ENCODE measurements at regions not wholly inside any gene's neighbourhood (a gene's known extent, or its start where the extent isn't known, plus 50 kb on each side); places are given as distances from the start of the nearest gene placed in this dataset.

GRCh38 chr13:30016398-30016797, 166.0 kb upstream of the UBL3 start:
- peaks cover 3% of the 10 kb centered on the region for H3K4me1 ChIP-seq
- DNase-seq (ENCODE audit: low spot score in 2 of 2): no peak
- H3K27me3 ChIP-seq: peaks cover 5% of the 10 kb centered on the region
- WGBS: 59% methylated on average over 5 of the region's 5 CpGs
- TF ChIP-seq EP300 (IDR thresholded peaks at IDR 0.05) (no peak), POLR2A (IDR thresholded peaks at IDR 0.05) (no peak), CTCF (IDR thresholded peaks at IDR 0.05) (no peak), POLR2AphosphoS5 (IDR thresholded peaks at IDR 0.05) (no peak)
- no peak overlapping the region for H3K4me3 ChIP-seq
- H3K9me3 ChIP-seq: no peaks in the 10 kb centered on the region
- no peak overlapping the region for H3K27ac ChIP-seq
- H3K36me3 ChIP-seq: no peaks in the 10 kb centered on the region

GRCh38 chr13:30009411-30009810, 159.0 kb upstream of the UBL3 start:
- Histone ChIP-seq H3K36me3 (no peaks in the 10 kb centered on the region), H3K27me3 (peaks cover 8% of the 10 kb centered on the region), H3K27ac (no peak overlapping the region), H3K9me3 (no peaks in the 10 kb centered on the region), H3K4me1 (no peaks in the 10 kb centered on the region), H3K4me3 (no peak overlapping the region)
- WGBS: 92% methylated on average over 1 of the region's 1 CpG
- no peak for DNase-seq (ENCODE audit: low spot score in 2 of 2)
- TF ChIP-seq CTCF (IDR thresholded peaks at IDR 0.05): no peak
- TF ChIP-seq POLR2AphosphoS5 (IDR thresholded peaks at IDR 0.05): no peak
- no peak for TF ChIP-seq POLR2A (IDR thresholded peaks at IDR 0.05)
- TF ChIP-seq EP300 (IDR thresholded peaks at IDR 0.05): no peak

- no peak overlapping the region for H3K4me3 ChIP-seq
- peaks cover 3% of the 10 kb centered on the region for H3K27me3 ChIP-seq
- no peak overlapping the region for H3K27ac ChIP-seq
- DNase-seq (ENCODE audit: low spot score in 2 of 2): no peak
- H3K36me3 ChIP-seq: no peaks in the 10 kb centered on the region
- WGBS: 33% methylated on average over 1 of the region's 1 CpG
- H3K4me1 ChIP-seq: no peaks in the 10 kb centered on the region
- TF ChIP-seq CTCF (IDR thresholded peaks at IDR 0.05) (no peak), POLR2A (IDR thresholded peaks at IDR 0.05) (no peak), EP300 (IDR thresholded peaks at IDR 0.05) (no peak), POLR2AphosphoS5 (IDR thresholded peaks at IDR 0.05) (no peak)
- H3K9me3 ChIP-seq: no peaks in the 10 kb centered on the region
Observed at GRCh38 chr13:30006246-30006645, 155.8 kb upstream of the UBL3 start.

- no peaks in the 10 kb centered on the region for H3K4me1 ChIP-seq
- TF ChIP-seq POLR2A (IDR thresholded peaks at IDR 0.05): no peak
- no peak for TF ChIP-seq EP300 (IDR thresholded peaks at IDR 0.05)
- no peak for TF ChIP-seq CTCF (IDR thresholded peaks at IDR 0.05)
- TF ChIP-seq POLR2AphosphoS5 (IDR thresholded peaks at IDR 0.05): no peak
Observed at GRCh38 chr13:30004204-30004603, 153.8 kb upstream of the UBL3 start.

GRCh38 chr13:30002577-30002976, 152.2 kb upstream of the UBL3 start:
- Histone ChIP-seq H3K27ac (no peak overlapping the region), H3K4me1 (no peaks in the 10 kb centered on the region), H3K36me3 (no peaks in the 10 kb centered on the region), H3K9me3 (no peaks in the 10 kb centered on the region), H3K4me3 (no peak overlapping the region), H3K27me3 (peaks cover 3% of the 10 kb centered on the region)
- TF ChIP-seq CTCF (IDR thresholded peaks at IDR 0.05): no peak
- no peak for TF ChIP-seq POLR2A (IDR thresholded peaks at IDR 0.05)
- no peak for TF ChIP-seq POLR2AphosphoS5 (IDR thresholded peaks at IDR 0.05)
- no peak for TF ChIP-seq EP300 (IDR thresholded peaks at IDR 0.05)
- whole genome bisulfite sequencing: 33% methylated on average over 1 of the region's 1 CpG
- DNase-seq (ENCODE audit: low spot score in 2 of 2): no peak

More at GRCh38 chr13:30004204-30004603, 153.8 kb upstream of the UBL3 start:
- Histone ChIP-seq H3K4me3 (no peak overlapping the region), H3K27me3 (peaks cover 3% of the 10 kb centered on the region), H3K27ac (no peak overlapping the region), H3K9me3 (no peaks in the 10 kb centered on the region), H3K36me3 (no peaks in the 10 kb centered on the region)
- no peak for DNase-seq (ENCODE audit: low spot score in 2 of 2)
